ENCODE measurements at regions not wholly inside any gene's neighbourhood (a gene's known extent, or its start where the extent isn't known, plus 50 kb on each side); places are given as distances from the start of the nearest gene placed in this dataset.

DNA sequence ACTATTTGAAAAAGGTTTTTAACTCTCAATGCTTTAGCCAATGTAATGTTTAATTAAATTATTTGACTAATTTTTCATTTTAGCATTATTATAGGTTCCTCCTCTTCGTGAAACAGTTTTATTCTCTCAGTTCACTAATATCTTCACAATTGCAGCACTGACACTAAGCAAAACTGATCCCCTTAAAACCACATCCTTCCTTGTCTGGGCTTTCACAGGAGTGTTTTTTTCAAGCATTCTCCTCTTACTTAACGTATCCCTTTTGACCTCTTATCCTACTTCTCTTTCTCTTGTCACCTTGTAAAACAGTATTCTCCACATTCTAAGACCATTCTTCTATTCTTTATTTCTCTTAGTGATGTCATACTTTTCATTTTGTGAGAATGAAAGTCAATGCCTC, 112.8 kb downstream of the DSC3 start:
- TF ChIP-seq EZH2 (IDR thresholded peaks at IDR 0.05; ENCODE audit: low read length) = no peak
- Histone ChIP-seq H3K4me3 (ENCODE audit: control insufficient read depth in 2 of 3, extremely low read depth in 1 of 3, insufficient read depth in 2 of 3, low read depth in 1 of 3, low read length in 3 of 3) (no peak overlapping the region), H3K27me3 (ENCODE audit: control insufficient read depth, extremely low read depth, insufficient read depth, low read length) (no peaks in the 10 kb centered on the region), H4K20me1 (ENCODE audit: control insufficient read depth, extremely low read depth, insufficient read depth, low read length) (no peaks in the 10 kb centered on the region), H3K36me3 (ENCODE audit: control insufficient read depth in 2 of 2, extremely low read depth in 1 of 2, insufficient read depth in 2 of 2, low read length in 2 of 2) (no peaks in the 10 kb centered on the region), H3K27ac (ENCODE audit: control insufficient read depth, insufficient read depth, low read length) (no peak overlapping the region), H3K79me2 (ENCODE audit: control insufficient read depth, insufficient read depth, low read length) (no peaks in the 10 kb centered on the region), H3K4me1 (ENCODE audit: control insufficient read depth, extremely low read depth, insufficient read depth, low read length) (no peaks in the 10 kb centered on the region), H3K9me3 (ENCODE audit: control insufficient read depth, low read depth, low read length) (no peaks in the 10 kb centered on the region), H3K4me2 (ENCODE audit: control insufficient read depth, extremely low read depth, insufficient read depth, low read depth, low read length) (no peak overlapping the region), H3K9ac (ENCODE audit: control insufficient read depth, extremely low read depth, insufficient read depth, low read length) (no peak overlapping the region), H3K9me1 (ENCODE audit: control insufficient read depth, extremely low read depth, insufficient read depth, low read length) (no peaks in the 10 kb centered on the region), H2AFZ (ENCODE audit: control insufficient read depth, low read length) (no peak overlapping the region)
- no peak for DNase-seq (ENCODE audit: low read depth, low spot score)
- dilution Hi-C loops (cut with MboI; ENCODE audit: extremely low pct_ligation_motif_present, low sequenced_read_pairs) = no loop called here
- FAIRE-seq = no peak

DNA sequence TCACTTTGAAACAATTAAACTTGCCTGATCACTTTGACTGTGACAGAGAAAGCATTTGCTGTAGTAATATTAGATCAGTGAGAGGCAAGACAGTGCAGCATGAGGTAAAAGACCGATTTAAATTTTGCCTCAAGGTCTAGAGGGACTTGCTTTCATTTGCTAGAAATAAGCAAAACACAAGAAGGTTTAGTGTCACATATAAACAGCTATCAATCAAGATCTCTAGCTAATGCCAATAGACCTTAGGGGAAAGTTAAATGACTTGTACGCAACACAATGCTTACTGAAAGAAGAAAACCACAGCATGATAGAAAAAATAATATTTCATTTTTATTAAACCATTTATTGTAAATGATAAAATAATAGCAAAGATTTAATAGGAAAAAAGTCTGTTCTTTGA, 113.5 kb downstream of the DSC3 start:
- no peaks in the 10 kb centered on the region for H3K36me3 ChIP-seq (ENCODE audit: control insufficient read depth in 2 of 2, extremely low read depth in 1 of 2, insufficient read depth in 2 of 2, low read length in 2 of 2)
- no peaks in the 10 kb centered on the region for H3K9me3 ChIP-seq (ENCODE audit: control insufficient read depth, low read depth, low read length)
- H3K79me2 ChIP-seq (ENCODE audit: control insufficient read depth, insufficient read depth, low read length) = no peaks in the 10 kb centered on the region
- no peak overlapping the region for H2AFZ ChIP-seq (ENCODE audit: control insufficient read depth, low read length)
- no peak overlapping the region for H3K27ac ChIP-seq (ENCODE audit: control insufficient read depth, insufficient read depth, low read length)
- DNase-seq (ENCODE audit: low read depth, low spot score) (no peak), FAIRE-seq (no peak)
- no peak overlapping the region for H3K4me2 ChIP-seq (ENCODE audit: control insufficient read depth, extremely low read depth, insufficient read depth, low read depth, low read length)
- H3K4me3 ChIP-seq (ENCODE audit: control insufficient read depth in 2 of 3, extremely low read depth in 1 of 3, insufficient read depth in 2 of 3, low read depth in 1 of 3, low read length in 3 of 3) = no peak overlapping the region
- TF ChIP-seq, protein P1, sequence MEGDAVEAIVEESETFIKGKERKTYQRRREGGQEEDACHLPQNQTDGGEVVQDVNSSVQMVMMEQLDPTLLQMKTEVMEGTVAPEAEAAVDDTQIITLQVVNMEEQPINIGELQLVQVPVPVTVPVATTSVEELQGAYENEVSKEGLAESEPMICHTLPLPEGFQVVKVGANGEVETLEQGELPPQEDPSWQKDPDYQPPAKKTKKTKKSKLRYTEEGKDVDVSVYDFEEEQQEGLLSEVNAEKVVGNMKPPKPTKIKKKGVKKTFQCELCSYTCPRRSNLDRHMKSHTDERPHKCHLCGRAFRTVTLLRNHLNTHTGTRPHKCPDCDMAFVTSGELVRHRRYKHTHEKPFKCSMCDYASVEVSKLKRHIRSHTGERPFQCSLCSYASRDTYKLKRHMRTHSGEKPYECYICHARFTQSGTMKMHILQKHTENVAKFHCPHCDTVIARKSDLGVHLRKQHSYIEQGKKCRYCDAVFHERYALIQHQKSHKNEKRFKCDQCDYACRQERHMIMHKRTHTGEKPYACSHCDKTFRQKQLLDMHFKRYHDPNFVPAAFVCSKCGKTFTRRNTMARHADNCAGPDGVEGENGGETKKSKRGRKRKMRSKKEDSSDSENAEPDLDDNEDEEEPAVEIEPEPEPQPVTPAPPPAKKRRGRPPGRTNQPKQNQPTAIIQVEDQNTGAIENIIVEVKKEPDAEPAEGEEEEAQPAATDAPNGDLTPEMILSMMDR (optimal IDR thresholded peaks at IDR 0.05 in 1 of 3, IDR thresholded peaks at IDR 0.05 in 1 of 3, conservative IDR thresholded peaks at IDR 0.05 in 1 of 3; ENCODE audit: extremely low read depth in 1 of 3, insufficient read depth in 2 of 3, low read length in 3 of 3) = no peak
- no peak for TF ChIP-seq EZH2 (IDR thresholded peaks at IDR 0.05; ENCODE audit: low read length)
- H4K20me1 ChIP-seq (ENCODE audit: control insufficient read depth, extremely low read depth, insufficient read depth, low read length) = no peaks in the 10 kb centered on the region
- no peaks in the 10 kb centered on the region for H3K27me3 ChIP-seq (ENCODE audit: control insufficient read depth, extremely low read depth, insufficient read depth, low read length)
- H3K9ac ChIP-seq (ENCODE audit: control insufficient read depth, extremely low read depth, insufficient read depth, low read length) = no peak overlapping the region
- dilution Hi-C loops (cut with MboI; ENCODE audit: extremely low pct_ligation_motif_present, low sequenced_read_pairs) = no loop called here
- H3K9me1 ChIP-seq (ENCODE audit: control insufficient read depth, extremely low read depth, insufficient read depth, low read length) = no peaks in the 10 kb centered on the region
- no peaks in the 10 kb centered on the region for H3K4me1 ChIP-seq (ENCODE audit: control insufficient read depth, extremely low read depth, insufficient read depth, low read length)

DNA sequence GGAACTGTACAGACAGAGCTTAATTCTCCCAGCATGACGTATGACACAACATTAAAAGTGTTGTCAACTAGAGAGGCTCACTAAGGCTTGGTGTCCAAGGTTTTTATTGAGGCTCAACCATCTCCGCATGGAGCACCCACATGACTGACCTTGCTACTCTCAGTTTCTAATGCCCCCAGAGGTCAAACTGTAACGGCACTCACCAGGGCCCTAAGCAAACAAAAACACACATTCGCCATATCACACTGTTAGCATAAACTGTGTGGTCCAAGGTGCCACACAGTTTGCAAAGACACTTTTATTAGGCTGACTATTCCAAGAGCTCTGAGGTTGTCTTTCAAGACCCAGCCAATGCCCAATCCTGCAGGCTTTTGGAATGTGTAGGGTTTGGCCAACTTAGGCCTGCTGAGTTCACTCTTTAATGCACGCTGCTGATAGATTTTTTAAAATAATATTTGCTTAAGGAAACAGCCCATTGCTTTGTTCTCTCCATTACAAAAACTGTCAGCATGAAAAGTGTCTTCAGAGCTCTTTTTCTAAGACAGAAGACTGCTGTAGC, 114.9 kb downstream of the DSC3 start:
- Histone ChIP-seq H3K4me1 (ENCODE audit: control insufficient read depth, extremely low read depth, insufficient read depth, low read length) (no peaks in the 10 kb centered on the region), H4K20me1 (ENCODE audit: control insufficient read depth, extremely low read depth, insufficient read depth, low read length) (no peaks in the 10 kb centered on the region), H3K27ac (ENCODE audit: control insufficient read depth, insufficient read depth, low read length) (no peak overlapping the region), H3K27me3 (ENCODE audit: control insufficient read depth, extremely low read depth, insufficient read depth, low read length) (no peaks in the 10 kb centered on the region), H3K9ac (ENCODE audit: control insufficient read depth, extremely low read depth, insufficient read depth, low read length) (no peak overlapping the region), H3K79me2 (ENCODE audit: control insufficient read depth, insufficient read depth, low read length) (no peaks in the 10 kb centered on the region), H3K4me2 (ENCODE audit: control insufficient read depth, extremely low read depth, insufficient read depth, low read depth, low read length) (no peak overlapping the region), H3K4me3 (ENCODE audit: control insufficient read depth in 2 of 3, extremely low read depth in 1 of 3, insufficient read depth in 2 of 3, low read depth in 1 of 3, low read length in 3 of 3) (no peak overlapping the region), H3K9me3 (ENCODE audit: control insufficient read depth, low read depth, low read length) (no peaks in the 10 kb centered on the region), H3K9me1 (ENCODE audit: control insufficient read depth, extremely low read depth, insufficient read depth, low read length) (no peaks in the 10 kb centered on the region), H3K36me3 (ENCODE audit: control insufficient read depth in 2 of 2, extremely low read depth in 1 of 2, insufficient read depth in 2 of 2, low read length in 2 of 2) (no peaks in the 10 kb centered on the region), H2AFZ (ENCODE audit: control insufficient read depth, low read length) (no peak overlapping the region)
- TF ChIP-seq EZH2 (IDR thresholded peaks at IDR 0.05; ENCODE audit: low read length) = no peak
- TF ChIP-seq, protein P1 (optimal IDR thresholded peaks at IDR 0.05 in 1 of 3, IDR thresholded peaks at IDR 0.05 in 1 of 3, conservative IDR thresholded peaks at IDR 0.05 in 1 of 3; ENCODE audit: extremely low read depth in 1 of 3, insufficient read depth in 2 of 3, low read length in 3 of 3) = no peak
- FAIRE-seq (no peak), DNase-seq (ENCODE audit: low read depth, low spot score) (no peak)
- dilution Hi-C loops (cut with MboI; ENCODE audit: extremely low pct_ligation_motif_present, low sequenced_read_pairs) = no loop called here

Data from keratinocyte (primary cell).